Caki2 (cell line): ENCODE measurements at regions not wholly inside any gene's neighbourhood (a gene's known extent, or its start where the extent isn't known, plus 50 kb on each side); places are given as distances from the start of the nearest gene placed in this dataset.
"Not testable (repeated sequence)": the region's sequence is repeated elsewhere in the genome, so short reads cannot be mapped to it uniquely, and the experiment has no call there.

ENCODE experiments used
- DNase-seq: peaks from one replicate; pipeline ENCODE4 v3.0.0-alpha.2; 2015; ENCODE audit warnings: low read depth
- in situ Hi-C: cut with HindIII; loops from 2 replicates; pipeline ENCODE4 v1.10.0; 2016; ENCODE audit warnings: low sequenced_read_pairs, low pct_unique_long_range_greater_than_20kb, mixed read lengths

DNA sequence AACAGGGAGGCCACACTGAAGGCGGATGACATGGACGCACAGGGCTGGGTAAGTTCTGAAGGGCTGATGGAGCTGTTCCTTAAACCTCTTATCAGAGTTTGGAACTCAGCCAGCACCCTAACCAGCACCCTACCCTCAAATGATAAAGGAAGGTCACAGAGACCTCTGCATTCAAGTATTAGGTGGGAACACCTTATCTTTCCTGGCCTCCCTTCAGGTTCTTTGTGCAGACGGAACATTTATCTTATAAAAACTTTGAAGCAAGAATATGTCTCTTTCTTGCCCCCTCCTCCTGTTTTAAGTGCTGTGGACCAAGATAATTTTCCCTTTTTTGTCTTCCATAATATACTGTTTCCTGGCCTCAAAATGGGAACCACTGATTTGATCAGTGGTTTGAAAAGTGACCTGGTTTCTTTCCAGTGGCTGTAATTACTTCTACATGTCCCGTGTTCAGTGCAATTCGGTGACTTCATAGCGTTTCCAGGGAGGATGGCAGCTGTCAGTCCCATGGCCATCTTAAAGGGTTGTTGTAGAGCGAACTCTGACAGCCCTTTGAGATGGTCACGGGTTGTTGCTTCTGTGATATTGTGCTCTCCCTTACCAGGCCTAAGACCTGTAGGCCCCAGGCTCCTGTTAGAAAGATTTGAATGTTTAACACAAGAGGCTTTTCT lies 213.2 kb upstream of the MYLIP start:
- in situ Hi-C loops, result no loop called here
- DNase-seq, result no peak

DNA sequence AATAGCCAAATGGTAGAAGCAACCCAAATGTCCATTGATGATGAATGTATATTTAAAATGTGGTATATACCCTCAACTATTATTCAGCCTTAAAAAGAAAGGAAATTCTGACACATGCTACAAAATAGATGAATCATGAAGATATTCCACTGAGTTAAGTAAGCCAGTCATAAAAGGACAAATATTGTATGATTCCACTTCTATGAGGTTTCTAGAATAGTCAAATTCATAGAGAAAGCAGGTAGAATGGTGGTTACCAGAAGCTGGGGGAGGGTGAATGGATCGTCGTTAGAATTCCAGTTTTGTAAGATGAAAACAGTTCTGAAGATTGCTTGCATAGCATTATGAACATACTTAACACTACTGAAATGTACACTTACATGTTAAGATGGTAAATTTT lies 214.3 kb upstream of the MYLIP start:
- in situ Hi-C loops, result no loop called here
- DNase-seq, result no peak

DNA sequence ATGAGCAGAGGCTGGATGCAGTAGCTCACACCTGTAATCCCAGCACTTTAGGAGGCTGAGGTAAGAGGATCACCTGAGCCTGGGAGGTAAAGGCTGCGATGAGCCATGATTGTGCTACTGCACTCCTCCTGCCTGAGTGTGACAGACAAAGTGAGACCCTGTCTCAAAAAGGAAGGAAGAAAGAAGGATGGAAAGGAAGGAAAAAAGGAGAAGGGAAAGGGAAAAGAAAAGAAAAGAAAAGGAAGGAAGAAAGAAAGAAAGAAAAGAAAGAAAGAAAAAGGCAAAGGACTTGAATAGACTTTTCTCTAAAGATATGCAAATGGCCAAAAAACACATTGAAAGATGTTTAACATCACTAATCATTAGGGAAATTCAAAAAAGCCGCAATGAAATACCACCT lies 215.3 kb upstream of the MYLIP start:
- in situ Hi-C loops, result no loop called here
- DNase-seq, result no peak

DNA sequence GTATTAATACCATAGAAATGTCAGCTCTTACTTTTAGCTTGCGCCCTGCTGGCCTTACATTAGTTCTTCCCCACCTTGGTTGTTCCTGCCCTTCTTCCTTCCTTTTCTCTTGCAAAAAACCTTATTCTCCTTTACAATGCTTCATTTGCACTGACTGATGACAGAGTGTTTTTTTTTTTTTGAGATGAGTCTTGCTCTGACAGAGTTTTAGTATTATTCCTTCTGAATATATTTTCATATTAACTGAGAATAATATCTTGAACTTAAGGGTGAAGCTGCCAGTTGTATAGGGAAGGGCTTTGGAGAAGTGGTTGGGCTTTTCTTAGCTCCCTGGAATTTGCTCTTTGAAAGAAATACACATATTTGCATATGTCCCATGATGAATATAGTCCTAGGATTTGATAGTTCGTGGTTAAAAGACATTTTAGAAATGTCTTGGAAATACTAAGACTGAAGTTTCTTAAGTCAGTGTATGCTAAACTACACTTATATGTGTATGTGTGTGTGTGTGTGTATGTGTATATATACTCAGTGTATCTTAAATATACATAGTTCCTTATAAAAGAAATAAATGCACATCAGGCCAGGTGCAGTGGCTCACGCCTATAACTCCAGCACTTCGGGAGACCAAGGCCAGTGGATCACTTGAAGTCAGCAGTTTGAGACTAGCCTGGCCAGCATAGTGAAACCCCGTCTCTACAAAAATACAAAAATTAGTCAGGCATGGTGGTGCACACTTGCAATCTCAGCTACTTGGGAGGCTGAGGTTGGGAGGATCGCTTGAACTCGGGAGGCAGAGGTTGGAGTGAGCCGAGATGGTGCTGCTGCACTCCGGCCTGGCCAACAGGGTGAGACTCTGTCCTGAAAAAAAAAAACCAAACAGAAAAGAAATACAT lies 216.1 kb upstream of the MYLIP start:
- no peak for DNase-seq
- in situ Hi-C loops, result no loop called here

DNA sequence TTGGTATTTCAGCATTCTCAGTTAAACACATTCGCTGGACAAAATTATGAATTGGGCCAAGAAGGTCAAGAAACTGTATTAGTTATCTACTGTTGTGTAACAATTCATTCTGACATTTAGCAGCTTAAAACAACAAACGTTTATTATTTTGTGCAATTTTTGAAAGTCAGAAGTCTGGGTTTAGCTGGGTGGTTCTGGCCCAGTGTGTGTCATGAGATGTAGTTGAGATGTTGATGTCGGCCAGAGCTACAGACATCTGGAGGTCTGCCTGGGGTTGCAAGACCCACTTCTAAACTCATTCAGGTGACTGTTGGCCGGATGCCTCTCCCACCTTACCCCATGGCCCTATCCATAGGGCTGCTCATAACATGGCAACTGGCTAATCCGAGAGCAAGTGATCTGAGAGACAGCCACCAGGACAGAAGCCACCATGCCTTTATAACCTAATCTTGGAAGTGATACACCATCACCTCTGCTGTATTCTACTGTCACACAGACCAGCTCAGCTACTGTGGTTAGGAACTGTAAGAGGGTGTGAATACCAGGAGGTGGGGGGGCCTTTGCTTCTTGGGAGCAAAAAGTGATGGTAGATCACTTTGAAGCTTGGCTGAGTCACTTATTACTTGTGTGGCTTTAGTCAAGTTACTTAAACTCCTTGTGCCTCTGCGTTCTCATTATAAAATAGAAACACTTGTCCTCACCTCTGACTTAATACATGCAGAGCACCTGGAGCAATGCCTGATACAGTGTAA lies 217.0 kb upstream of the MYLIP start:
- no peak for DNase-seq
- in situ Hi-C loops, result no loop called here

DNA sequence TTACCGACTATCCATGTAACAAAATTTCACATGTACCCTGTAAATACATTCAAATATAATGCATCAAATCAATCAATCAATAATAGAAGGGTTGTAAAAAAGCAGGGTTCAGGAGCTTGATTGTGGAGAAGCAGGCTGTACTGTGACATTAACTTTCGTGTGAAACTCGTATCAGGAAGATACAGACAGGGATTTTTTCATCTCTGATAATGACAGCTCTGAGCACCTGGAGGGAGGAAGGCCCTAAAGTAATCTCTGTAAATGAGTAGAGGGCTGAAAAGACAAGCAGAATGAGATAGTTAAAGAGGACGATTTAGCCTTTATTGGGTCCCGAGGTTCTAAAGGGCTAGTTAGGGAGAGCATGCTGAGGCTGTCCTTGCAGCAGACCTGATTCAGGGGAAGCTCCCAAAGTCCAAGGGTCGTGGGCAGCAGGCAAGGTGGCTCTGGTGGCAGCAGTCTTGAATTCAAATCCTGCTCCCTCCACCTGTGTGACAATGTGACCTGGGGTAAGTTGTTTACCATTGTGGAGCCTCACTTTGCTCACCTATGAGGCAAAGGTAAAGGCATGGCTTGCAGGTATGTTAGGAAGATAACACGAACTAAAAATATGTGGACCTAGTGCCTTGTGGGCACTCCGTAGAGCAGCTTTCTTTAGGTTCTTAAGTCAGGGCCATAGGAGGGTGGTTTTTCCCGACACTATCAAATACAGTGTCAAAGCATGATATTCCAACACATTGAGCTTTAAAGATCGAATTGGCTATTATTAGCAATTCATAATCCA lies 219.4 kb upstream of the MYLIP start:
- DNase-seq, result no peak
- in situ Hi-C loops, result no loop called here

DNA sequence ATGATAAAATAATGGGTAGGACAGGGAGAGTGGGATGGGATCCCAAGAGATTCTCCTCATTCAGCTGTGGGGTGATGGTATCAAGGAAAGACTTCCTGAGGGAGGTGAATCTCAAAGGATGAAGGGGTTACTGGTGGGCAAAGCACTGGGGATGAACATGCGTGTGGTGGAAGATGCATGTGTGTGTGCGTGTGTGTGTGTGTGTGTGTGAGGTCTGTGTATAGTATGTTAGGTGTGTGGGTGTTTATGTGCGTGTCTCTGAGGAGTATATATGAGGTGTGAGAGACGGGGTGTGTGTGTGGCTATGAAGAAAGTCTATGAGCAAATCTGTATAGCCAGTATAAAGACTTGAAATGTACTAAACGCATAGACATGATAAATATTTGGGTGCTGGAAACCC lies 220.0 kb upstream of the MYLIP start:
- no peak for DNase-seq
- in situ Hi-C loops, result no loop called here

DNA sequence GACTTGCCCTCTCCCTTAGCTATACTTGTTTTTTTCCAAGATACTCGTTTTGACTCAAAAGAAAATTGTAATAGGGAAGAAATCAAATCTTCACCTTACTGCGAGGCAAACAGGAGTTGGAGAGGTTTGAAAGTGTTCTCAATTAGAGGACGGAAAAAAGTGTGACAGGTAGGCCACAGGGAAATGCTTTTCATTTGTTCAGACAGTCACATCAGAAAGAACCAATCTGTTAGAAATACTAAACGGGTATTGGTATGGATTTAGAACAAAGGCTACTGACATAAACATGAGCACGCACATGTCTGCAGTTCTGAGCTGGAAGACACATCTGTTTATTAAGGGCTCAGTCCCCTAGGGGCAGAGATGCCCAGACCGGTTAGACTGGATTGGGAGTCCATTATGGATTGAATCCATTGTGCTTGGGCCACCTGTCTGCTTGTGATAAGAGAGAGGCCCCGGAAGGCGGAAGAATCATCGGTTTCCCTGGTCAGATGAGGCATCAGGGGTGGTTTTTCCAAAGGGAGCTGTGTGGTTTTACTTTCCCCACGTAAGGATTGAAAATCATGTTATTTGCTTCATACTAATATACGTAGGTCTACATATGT lies 220.9 kb upstream of the MYLIP start:
- in situ Hi-C loops, result no loop called here
- DNase-seq, result no peak

DNA sequence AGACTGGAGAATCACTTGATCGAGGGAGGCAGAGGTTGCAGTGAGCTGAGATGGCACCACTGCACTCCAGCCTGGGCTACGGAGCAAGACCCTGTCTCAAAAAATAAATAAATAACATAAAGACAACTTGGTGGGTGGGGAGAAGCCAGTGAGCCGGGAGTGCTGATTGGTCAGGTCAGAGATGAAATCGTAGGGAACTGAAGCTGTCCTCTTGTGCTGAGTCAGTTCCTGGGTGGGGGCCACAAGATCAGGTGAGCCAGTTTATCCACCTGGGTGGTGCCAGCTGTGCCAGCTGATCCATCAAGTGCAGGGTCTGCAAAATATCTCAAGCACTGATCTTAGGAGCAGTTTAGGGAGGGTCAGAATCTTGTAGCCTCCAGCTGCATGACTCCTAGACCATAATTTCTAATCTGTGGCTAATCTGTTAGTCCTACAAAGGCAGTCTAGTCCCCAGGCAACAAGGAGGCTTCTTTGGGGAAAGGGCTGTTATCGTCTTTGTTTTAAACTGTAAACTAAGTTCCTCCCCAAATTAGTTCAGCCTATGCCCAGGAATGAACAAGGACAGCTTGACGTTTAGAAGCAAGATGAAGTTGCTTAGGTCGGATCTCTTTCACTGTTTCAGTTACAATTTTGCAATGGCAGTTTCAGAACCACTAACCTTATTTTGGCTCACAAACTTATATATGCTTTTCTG lies 221.5 kb upstream of the MYLIP start:
- DNase-seq, in situ Hi-C loops: not testable (repeated sequence)

DNA sequence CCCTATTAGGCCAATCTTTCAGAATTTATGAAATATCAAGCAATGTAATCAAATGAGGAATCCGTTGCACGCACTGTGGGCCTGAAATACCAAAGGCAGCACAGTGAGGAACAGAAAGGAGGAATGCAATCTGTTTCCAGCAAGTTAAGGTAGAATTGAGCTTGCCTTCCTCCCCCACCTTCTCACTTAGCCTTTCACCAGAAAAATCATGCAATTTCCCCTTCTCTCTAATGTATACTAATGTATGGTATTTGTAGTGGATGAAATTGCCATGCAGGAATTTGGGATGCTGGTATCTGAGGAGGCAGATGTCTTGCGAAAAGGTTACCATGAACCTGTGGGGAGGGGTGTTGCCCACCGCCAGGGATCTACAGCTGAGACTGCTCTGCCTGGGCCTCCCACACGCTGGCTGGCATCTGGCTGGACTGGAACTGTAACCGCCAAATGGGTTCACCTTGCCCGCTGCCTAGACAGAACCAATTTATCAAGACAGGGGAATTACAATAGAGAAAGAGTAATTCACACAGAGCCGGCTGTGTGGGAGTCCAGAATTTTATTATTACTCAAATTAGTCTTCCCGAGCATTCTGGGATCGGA lies 222.4 kb upstream of the MYLIP start:
- in situ Hi-C loops, result no loop called here
- DNase-seq, result no peak

DNA sequence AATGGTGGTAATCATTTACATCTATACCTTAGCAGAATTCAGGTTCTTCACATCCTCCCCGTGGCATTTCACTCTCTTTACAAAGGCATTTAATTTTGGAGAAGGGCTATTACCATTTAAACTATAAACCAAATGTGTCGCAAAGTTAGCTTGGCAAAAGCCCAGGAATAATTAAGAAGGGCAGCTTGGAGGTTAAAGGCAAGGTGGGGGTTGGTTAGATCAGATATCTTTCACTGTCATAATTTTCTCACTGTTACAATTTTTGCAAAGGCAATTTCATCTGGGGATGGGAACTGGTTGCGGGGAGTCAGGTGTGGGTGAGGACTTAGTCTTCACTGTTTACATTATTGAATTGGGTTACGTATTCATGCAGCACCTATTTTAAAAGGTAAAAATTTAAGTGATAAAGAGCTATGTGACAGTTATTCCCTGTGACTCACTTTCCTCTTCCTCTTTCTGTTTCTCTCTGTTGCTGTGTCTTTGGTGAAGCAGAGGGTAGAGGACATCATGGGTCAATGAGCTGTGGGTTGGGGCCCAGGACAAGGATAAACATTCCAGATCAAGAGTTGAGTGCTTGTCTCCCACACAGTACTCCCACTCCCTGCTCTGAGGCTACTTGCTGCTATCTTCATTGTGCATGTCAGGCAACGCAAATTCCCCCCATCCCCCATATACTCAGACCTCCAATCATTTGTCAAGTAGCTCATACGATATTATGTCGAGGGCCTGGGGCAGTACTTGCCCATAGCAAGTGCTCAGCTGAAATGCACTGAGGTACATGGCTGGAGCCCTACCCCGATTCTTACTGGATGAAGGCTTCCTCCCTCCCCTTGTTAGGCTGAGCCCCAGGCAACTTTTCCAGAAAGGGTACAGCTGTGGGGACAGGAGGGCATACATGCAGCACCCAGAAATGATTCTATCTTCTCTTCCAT lies 223.1 kb upstream of the MYLIP start:
- DNase-seq, result peak; percentile 46
- in situ Hi-C loops, result no loop called here

DNA sequence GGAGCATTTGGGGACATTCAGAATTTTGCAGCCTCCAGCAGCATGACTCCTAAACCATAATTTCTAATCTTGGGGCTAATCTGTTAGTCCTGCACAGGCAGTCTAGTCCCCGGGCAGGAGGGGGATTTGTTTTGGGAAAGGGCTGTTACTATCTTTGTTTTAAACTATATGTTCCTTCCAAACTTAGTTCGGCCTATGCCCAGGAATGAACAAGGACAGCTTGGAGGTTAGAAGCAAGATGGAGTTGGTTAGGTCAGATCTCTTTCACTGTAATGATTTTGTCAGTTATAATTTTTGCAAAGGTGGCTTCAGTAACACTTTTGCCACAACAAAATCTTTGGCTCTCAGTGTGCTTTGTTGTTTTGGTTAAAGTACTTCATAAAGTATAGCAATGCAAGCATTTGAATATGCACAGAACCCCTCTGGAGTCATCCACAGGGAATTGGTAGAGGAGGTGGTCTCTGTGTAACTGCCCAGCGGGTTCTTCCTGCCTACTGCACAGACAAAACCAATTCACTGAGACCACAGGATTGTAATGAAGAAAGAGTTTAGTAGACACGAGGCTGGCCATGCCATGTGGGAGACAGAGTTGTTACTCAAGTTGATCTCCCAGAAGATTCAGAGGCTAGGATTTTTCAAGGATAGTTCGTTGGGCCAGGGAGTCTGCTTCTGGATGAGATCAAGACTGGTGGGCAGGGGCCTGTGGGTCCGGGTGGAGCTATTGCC lies 224.1 kb upstream of the MYLIP start:
- in situ Hi-C loops, result no loop called here

DNA sequence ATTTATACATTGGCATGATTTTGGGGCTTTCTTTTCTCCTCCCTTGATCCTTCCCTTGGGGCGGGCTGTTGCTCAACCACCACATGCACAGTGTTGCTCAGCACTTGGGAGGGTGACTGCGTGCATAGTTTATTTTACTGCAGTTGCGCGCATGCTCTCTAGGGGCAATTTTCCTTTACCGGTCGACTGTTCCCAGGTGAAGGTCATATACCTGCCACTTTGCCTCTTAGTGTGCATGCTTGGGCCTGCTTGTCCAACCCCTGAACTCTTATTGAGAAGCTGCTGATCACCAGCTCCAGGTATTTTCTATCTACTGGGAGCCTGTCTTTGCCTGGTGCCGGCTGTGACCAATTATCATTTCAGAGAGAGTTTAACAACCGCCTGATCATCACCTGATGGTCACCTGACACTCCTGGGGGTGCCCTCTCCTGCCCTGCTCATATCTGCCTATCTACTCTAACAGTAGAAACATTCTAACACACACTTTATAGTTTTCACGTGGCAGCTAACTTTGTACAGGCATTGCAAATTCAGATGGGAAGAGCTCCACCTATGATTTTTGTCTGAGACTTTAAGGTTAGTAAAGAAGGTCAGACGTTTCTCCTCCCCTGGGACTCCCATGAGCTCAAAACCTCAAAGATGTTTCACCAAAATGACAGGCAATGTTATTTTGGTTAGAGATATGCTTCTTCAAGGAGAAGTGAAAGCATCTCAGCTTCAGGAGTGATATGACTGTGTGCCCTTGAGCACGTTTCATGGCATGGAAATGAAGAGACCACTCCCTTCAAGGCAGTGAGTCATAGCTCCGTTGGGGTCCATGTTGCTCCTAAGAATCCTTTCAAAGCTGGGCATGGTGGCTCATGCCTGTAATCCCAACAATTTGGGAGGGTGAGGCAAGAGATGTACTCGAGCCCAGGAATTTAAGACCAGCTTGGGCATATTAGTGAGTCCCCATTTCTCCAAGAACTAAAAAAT lies 227.5 kb upstream of the MYLIP start:
- in situ Hi-C loops, result no loop called here
- DNase-seq, result no peak

More for the DNA sequence above, 224.1 kb upstream of the MYLIP start:
- no peak for DNase-seq

DNA sequence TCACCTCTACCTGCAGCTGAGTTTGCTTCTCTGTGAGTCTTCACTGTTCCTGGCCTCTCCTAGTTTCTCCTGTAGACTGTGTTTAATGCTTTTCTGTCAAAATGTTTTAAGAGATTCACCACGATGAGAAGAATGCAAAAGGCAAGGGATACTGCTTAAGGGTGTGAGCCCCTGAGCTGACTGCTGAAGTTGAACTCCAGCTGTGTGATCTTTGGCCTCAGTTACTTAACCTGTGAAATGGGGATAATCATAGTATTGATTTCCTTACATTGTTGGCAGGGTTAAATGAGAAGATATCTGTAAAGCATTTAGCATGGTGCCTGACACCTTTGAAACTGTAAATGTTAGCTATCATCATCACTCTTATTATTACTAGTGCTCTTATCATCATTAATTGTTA lies 230.2 kb upstream of the MYLIP start:
- in situ Hi-C loops, result no loop called here

More for the DNA sequence above, 230.2 kb upstream of the MYLIP start:
- no peak for DNase-seq
